NCI-H1092 (cell line): ENCODE measurements at regions not wholly inside any gene's neighbourhood (a gene's known extent, or its start where the extent isn't known, plus 50 kb on each side); places are given as distances from the start of the nearest gene placed in this dataset.
"Not testable (repeated sequence)": the region's sequence is repeated elsewhere in the genome, so short reads cannot be mapped to it uniquely, and the experiment has no call there.

Experiments
- DNase-seq: peaks from one replicate; lab custom pipeline; 2025; lab: John Stamatoyannopoulos, UW

DNA sequence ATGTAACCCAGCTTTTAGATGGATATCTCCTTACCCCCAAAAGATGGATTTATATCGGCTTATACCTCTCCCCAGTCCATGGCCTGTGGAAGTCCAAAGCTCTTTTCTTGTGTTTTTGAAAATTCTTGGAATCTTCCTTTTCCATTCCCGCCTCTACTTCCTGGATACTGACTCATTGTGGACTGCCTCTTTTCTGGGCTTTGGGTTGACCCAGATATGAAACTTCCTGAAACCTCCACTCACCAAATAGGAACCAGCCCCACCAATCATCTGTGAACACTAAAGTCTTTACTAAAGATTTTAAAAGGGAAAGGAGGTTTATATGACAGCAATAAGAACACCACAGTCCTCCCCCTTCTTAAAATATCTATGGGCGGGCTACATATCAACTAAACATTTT, 163.4 kb upstream of the SYN3 start:
- no peak for DNase-seq

DNA sequence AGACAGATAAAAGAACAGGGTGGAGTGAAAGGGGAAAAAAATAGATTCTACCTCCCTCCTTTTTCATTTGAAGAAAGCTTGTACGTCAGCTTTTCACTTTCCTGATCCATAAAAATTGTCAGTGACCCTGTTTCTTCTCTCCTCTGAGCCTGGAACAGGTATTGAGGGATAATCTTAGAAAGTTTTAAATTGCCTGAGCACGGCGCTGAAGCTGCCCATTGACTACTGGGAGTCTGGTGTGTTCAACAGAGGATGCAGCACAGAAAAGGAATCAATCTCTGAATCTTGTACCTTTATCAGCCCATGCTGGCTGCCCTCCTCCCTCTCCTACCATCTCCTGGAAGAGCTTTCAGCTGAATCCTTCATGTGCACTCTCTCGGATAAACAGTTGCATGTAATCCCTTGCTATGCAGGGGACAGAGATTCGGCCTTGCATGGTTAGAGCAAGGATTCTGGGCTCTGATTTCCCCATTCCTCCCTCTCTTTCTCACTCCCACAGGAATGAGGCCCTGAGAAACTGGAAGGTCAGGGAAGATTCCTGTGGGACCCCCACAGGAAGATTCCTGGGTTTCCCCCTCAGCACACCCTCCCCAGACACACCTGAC, 162.4 kb upstream of the SYN3 start:
- DNase-seq: no peak

DNA sequence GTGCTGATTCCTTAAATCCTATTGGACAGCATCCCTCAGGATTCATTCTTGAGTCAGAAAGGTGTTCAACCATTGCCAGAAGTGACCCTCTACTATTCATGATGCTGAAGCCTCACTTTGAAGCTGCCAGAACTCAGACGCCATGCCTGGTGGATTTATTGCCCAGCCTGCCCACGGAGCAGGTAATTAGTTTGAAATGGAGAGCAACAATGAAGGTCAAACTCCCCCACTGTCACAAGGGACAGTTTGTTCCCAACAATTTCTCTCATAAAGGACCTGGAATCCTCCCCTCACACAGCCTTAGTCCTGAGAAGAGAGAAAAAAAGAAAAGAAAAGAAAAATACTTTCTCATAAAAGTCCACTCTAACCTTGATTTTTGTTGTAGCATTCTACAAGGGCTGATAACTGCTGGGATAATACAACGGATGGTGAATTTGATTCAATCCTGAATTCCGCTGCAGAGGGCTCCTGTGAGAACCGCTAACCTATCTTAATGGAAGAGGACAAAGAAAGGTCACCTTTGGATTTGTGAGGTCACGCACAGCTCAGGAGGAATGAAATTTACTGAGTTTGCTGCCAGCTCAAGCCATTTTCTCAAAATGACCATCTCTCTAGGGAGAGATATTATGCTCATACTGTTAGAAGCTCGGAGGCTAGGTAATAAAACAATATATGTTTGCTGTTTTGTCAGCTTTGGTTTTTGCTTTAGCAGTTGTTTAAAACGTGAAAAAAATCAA, 161.6 kb upstream of the SYN3 start:
- no peak for DNase-seq

DNA sequence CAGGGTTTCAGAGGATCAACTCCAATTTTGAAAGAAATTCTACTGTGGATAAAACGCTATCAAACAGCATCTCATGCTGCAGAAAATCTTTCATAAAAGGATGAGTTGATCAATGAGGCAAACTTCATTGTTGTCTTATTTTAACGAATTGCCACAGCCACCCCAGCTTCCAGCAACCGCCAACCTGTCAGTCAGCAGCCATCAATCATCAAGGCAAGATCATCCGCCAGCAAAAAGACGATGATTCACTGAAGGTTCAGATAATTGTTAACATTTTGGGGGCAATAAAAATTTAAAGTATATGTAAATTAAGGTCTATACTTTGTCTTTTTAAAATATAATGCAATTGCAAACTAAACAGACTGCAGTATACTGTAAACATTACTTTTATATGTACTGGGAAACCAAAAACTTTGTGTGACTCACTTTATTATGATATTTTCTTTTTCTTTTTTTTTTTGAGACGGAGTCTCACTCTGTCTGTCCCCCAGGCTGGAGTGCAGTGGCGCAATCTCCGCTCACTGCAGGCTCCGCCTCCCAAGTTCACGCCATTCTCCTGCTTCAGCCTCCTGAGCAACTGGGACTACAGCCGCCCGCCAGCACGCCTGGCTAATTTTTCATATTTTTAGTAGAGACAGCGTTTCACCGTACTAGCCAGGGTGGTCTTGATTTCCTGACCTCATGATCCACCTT, 155.3 kb upstream of the SYN3 start:
- DNase-seq: no peak

DNA sequence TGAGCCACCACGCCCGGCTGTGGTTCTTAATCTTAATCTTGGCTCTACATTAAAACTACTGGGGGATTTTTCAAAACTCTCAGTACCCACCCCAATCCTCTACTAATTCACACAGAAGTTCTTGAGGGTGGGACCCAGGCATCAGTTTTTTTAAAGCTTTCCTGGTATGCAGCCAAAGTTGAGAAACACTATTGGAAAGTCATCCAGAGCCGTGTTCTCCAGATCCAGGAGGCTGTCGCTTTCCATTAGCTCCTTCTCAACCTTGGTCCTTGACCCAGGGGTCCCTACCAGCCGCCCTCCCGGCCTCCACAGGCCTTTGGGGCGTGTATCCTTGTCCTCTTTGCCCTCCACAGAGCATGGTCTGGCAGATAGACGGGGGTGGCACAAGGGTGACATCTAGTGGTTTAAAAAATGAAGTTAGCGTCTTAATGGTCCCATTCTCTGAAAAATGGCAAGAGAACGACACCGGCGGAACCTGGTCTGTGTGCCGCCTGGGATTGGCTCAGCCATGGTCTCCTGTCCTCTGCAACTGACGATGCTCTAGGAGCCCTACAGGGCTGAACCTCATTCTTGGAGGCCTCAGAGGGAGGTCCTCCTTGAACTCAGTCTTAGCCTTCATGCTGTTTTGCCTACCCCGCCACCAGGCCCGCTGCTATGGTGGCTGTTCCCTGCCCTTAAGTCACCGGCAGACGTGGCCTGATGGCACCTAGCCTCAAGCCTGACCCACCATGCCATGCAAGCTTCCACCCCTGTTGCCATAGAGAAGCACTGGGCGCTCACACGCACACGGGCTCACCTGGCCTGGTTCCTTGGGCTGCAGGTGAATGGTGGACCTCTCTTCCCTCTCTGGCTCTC, 152.0 kb upstream of the SYN3 start:
- peak; percentile 63 for DNase-seq

DNA sequence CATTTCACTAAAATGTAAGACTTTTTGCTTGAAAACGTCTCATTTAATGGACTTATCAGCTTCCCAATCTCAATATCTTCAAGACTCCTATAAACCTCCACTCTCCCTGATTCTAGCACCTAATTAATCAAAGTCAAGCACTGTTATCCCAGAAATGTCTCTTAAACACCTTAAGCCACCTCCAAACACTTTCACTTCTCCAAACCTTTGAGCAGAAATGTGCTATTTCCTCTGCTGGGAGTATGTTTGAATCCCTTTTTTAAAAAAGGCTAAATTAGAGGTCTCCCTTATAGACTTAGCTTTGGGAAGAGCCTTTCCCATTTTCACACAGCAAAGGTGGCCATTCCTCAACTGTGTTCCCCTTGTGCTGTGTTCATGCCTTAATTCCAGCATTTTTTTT, 146.2 kb upstream of the SYN3 start:
- no peak for DNase-seq

DNA sequence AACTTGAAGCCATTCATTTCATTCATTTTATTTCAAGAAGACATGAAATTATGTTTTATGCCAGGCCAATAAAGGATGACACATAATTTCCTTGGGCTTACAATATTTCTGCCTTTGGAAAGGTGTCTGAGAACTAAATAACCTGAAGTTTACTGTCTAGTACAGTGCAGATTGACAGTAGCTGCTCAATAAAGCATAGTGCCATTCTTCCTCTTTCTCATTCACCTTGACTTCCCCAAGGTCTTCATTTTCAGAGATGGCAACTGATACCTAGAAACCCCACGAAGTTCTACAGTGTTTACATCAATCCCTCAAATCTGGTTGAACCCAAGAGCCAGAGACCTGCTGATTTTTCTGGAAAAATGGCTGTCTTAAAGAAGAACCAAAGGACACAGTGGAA, 144.3 kb upstream of the SYN3 start:
- DNase-seq: no peak

DNA sequence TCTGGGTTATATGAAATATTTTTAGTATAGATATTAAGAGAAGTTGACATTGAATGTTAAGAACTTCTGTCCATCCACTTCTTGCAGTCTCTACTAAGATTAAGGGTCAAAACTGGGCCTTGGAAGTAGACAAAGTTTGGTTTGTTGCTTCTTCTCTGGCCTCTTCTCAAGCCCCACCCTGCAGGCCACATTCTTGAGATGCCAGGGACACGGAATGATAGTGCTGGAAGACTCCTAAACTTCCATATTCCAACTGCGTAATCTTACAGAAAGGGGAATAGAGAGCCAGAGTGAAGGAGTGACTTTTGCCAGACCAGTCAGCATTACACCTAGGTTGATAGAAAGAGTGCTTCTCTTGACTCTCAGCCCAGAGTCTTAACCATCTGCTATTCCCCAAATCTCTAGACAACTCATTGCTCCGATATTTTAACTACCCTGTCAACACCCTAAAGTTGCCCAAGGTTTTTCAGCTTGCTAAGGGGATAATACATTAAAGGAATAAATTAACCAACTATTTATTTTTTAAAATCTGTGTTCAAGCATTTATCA, 136.4 kb upstream of the SYN3 start:
- no peak for DNase-seq

DNA sequence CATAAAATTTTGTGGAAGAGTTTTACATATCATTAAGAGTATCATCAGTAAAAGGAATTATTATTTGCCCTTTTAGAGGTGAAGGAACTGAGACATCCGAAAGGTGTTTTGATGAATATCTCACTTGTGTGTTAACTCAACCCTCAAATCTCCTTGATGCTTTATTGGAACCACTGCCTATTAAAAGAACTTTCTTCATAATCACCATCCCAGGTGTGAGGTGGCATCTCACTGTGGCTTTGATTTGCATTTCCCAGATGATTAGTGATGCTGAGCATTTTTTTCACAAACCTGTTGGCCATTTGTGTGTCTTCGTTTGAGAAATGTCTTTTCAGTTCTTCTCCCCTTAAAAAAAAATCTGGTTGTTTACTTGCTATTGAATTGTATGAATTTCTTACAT, 134.0 kb upstream of the SYN3 start:
- DNase-seq: no peak

DNA sequence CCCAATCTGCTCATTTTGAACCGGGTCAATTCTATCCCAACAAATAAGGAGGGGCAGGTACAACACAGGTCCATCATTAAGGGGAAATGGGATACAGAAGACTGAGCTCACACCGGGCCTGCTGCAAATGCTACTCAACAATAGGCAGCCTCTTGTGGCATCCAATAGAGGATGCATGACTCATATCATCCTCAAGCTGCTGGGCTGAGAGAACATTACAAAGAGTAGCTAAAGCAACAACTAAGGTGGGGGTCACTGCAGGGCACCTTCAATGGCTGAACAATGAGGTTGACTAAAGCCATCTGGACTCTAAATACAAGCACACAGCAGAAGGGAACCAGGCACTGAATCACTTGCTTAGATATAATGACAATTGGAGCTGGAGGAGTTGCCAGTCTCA, 130.1 kb upstream of the SYN3 start:
- no peak for DNase-seq

DNA sequence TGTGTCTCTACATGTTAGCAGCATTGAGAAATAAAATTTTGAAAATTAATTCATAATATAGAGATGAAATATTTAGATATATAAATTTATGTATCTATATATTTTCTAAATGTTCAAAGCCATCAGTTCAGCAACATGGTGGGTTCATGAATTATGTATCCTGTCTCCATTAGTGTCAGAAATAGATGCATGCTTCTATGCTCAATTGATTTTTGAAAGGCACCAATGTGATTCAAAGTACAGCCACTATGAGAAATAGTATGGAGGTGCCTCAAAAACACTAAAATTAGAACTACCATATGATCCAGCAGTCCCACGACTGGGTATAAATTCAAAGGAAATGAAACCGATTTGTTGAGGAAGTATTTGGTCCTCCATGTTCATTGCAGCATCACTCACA, 128.6 kb upstream of the SYN3 start:
- no peak for DNase-seq

DNA sequence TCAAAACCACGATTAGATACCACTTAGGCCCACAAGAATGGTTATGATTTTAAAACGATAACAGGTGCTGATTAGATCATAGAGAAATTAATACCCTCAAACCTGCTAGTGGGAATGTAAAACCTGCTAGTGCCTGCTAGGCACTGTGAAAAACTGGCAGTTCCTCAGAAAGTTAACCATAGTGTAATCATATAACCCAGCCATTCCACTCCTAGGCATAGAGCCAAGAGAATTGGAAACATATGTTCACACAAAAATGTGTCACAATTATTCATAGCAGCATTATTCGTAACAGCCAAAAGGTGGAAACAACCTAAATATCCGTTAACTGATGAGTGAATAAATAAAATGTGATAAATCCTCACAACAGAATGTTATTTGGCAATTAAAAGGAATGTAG, 122.2 kb upstream of the SYN3 start:
- DNase-seq: no peak

DNA sequence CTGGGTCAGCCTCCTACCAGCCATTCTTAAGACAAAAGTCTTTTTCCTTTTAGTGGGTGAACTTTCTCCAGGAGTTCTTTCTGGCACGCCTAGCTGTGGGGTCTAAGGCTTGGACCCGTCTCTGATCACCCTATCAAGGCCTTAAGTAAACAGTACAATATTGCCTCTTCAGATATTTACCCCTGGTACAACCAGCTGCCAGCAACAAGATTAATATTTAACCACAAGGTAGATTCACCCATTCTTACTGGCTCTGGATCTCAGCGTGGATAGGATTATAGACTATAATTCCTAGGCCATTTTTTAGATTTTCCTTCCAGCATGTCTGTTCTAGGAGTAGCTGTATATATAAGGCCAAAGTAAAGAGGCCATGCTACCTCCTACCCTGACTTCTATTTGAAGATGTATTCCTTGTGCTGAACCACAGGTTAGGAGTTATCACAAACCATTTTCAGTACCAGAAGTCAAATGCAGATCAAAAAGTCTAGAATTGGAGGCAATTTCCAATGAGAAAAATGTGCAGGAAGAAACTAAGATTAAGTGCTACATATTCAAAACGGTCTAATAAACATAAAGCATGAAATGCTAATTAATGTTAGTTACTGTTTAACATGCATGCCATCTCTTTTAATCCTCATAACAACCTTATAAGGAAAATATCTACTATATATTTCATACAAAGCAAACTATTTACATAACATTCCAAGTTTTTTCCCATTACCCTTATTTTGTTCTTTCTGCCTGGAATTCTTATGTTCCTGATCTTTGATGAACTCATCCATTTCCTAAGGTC, 110.0 kb upstream of the SYN3 start:
- no peak for DNase-seq

DNA sequence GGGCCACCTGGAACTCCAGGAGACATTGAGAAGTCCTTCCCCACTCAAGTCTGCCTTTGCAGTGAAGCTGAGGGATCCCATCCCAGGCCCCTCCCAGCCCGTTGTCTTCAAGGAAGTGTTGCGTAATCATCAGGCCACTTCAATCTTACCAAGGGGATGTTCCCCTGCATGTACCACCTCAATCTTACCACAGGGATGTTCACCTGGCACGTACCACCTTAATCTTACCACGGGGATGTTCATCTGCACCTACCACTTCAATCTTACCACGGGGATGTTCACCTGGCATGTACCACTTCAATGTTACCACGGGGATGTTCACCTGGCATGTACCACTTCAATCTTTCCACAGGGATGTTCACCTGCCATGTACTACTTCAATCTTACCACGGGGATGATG, 108.0 kb upstream of the SYN3 start:
- no peak for DNase-seq

DNA sequence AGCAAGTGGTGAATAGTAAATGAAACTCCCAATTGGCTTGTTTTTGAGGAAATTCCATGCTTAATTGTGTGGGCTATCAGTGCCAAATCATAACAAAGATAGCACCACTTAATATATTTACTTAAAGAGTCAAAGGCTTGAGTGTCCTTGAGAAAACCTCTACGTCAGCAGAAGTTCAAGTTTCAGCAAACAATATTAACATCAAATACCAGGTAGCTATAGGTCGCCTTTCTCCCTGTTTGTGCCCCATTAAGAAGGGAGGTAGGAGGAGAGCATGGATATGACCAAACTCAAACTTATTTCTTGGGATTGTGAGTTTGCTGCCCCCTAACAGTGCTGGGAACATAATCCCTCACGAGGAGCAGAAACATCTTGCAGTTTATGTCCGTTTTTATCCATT, 105.6 kb upstream of the SYN3 start:
- DNase-seq: no peak

DNA sequence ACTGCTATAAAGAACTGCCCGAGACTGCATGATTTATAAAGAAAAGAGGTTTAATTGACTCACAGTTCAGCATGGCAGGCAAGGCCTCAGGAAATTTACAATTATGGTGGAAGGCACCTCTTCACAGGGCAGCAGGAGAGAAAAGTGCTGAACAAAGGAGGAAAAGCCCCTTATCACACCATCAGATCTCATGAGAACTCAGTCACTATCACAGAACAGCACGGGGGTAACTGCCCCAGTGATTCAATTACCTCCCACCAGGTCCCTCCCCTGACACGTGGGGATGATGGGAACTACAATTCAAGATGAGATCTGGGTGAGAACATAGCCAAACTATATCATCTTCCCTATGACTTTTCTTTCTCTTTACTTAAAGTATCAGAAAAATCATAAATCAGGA, 104.0 kb upstream of the SYN3 start:
- DNase-seq: no peak

DNA sequence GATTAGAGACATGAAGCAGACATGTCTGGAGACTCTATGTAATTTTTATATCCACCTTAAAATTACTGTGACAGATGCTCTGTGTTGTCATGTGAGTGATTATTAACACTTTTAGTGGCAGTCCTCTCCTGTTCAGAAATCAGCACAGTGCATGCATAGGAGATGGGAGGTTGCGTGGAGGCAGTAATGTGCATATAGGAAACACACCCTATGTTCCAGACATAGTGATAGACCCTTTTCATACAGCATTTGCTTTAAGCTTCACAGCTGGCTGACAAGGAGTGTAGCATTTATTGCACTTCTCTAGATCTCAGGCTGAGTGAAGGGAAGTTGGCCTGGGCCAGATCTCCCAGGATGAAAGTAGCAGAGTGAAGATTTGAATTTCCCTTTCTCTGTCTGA, 102.3 kb upstream of the SYN3 start:
- no peak for DNase-seq

DNA sequence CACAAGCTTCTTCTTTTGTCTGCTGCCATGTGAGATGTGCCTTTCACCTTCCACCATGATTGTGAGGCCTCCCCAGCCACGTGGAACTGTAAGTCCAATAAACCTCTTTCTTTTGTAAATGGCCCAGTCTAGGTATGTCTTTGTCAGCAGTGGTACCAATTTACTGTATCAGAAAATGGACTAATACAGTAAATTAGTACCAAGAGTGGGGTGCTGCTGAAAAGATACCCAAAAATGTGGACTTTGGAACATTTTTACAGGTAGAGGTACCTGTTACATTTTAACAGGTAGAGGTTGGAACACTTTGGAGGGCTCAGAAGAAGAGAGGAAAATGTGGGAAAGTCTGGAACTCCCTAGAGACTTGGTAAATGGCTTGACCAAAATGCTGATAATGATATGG, 96.8 kb upstream of the SYN3 start:
- not testable (repeated sequence) for DNase-seq

DNA sequence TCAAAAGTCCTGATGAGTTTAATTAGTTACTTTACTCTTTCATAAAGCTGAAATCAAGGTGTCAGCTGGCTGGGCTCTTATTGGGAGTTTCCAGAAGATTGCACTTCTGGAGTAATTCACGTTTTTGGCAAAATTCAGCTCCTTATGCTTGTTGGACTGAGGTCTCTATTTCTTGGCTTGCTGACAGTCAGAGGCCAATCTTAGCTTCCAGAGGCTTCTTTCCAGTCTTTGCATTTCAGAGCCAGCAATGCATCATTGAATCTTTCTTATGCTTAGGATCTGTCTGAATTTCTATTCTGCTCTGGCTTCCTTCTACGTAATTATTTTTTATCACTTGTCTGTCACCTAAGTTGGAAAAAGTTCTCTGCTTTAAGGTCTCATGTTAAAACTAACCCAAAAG, 91.4 kb upstream of the SYN3 start:
- DNase-seq: no peak

DNA sequence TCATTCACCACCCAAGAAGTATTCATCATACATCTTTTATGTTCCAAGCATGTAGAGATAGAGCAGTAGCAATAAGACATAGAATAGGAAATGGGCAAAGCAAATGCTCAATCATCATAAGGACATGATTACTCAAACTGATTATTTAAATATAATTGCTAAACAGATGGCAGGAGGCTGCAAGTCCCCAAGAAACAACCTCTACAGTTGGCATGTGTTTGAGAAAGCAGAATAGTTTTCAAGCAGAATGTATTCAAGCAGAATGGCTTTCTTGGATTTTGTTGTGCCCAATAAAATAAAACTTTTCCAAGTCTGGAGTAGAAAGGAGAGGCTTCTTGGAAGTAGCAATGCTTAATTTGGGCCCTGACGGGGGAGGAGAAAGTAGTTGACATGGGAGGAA, 86.5 kb upstream of the SYN3 start:
- DNase-seq: no peak

DNA sequence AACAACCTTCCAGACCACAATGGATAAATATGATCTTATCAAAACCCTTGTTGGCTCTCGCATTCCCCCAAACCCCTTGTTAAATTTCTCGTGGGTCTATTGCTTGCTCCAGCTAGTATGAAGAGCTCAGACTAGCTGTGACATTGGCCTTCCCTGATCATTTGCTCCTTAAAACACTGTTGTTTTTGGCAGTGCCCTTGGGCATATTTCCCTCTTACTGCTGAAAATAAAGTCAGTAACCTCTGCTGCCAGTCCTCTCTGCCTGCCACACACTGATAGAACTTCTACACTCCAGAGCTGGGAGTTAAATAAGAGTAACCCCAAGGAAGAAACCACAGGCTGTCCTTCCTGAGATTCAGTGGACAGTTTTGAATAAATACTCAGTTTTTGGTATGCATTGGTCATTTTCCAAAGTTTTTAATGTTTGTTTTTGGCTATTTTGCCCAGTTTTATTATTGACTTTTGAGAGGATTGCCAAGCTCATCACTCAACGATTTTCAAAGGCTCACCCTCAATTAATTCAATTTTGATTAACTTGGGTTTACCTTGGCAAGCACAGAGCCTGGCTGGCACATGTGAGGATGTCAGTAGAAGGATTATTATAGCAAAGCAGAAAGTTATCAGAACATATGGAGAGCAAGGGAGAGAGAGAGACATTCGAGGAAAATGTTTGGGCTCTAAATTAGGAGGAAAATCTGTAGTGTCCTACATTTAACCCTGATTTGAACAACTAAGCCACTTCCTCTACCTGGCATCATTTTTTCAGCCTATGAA, 84.3 kb upstream of the SYN3 start:
- DNase-seq: no peak
